GM12873 (cell line): ENCODE measurements at regions not wholly inside any gene's neighbourhood (a gene's known extent, or its start where the extent isn't known, plus 50 kb on each side); places are given as distances from the start of the nearest gene placed in this dataset.

Experiments used
- CTCF ChIP-seq: IDR thresholded peaks from 2 replicates; pipeline ENCODE4 v1.5.1; 2012; ENCODE audit warnings: low read depth, mild to moderate bottlenecking, moderate library complexity, low read length, control low read depth; ENCODE audit not compliant: insufficient read depth; ENCODE audit errors: missing control alignments

DNA sequence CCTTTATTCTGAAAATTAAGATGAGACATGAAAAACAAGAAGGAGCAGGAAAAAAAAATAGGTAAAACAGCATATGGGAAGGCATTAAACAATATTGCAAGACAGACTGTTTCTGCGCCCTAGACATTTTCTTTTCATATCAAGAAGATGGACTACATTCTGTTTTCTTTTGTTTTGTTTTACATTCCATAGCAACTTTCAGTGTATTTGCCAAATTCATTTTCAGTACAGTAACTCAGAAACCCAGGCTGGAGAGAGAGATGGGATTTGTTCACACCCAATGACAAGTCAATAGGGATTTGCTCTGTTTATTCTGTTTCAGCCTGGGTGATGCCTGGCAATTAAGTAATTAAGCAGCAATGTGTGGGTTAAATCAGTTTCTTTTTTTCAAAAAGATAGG lies 892.8 kb upstream of the DIAPH2 start:
- no peak for TF ChIP-seq CTCF

DNA sequence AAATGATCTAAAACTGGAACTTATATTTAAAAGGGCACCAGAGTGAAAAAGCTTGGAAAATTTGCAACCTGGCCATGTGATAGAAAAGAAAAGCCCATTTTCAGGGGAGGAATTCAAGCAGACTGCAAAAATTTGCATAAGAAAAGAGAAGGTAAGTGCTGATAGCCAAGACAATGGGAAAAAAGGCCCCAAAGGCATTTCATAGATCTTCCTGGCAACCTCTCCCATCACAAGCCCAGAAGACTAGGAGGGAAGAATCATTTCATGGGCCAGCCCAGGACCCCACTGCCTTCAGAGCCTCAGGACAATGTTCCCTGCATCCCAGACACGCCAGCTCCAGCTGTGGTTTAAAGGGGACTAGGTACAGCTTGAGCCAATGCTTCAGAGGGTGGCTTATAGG lies 887.3 kb upstream of the DIAPH2 start:
- no peak for TF ChIP-seq CTCF

DNA sequence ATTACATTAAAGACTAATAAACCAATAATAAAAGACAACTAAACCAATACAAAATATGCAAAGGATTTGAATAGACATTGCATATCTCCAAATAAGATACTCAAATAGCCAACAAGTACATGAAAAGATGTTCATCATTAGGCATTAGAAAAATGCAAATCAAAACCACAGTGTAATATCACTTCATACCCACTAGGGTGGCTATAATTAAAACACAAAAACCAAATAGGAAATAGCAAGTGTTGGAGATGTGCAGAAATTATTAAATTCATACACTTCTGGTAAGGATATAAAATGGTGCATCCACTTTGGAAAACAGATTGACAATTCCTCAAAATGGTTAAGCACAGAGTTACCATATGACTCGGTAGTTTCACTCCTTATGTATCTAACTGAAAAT lies 860.8 kb upstream of the DIAPH2 start:
- peak; percentile 16 for TF ChIP-seq CTCF

DNA sequence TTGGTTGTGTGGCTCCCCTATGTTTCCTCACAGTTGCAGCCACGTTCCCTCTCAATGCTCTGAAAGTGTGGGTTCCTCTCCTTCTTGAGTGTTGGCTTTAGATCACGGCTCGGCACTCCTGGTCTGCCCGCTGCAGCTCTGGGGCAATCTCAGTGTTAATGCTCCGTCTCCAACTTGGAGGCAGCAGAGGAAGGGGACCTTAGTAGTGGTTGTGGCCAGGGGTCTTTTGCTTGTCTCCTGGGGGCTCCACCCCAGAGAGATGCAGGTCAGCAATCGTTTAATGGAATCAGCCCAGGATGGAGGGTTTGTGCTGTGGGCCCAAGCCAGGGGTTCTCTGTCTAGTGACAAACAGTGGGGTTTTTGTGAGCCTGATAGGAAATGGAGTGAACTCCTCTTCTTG lies 849.4 kb upstream of the DIAPH2 start:
- TF ChIP-seq CTCF: no peak

DNA sequence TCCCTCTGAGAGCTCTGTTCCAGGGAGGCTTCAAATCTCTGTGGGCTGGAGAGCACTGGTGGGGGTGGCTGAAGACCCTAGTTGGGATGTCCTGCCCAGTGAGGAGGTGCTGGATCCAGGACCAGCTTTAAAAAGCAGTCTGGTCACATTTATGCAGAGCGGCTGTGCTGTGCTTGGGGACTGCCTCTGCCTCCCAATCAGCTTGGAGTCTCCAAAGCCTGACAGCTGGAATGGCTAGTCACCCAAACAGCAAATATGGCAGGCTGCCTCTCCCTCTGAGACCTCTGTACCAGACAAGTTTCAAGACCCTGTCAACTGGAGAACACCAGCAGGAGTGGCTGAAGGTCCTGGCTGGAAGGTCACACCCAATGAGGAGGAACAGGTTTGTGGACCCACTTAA lies 848.1 kb upstream of the DIAPH2 start:
- no peak for TF ChIP-seq CTCF

DNA sequence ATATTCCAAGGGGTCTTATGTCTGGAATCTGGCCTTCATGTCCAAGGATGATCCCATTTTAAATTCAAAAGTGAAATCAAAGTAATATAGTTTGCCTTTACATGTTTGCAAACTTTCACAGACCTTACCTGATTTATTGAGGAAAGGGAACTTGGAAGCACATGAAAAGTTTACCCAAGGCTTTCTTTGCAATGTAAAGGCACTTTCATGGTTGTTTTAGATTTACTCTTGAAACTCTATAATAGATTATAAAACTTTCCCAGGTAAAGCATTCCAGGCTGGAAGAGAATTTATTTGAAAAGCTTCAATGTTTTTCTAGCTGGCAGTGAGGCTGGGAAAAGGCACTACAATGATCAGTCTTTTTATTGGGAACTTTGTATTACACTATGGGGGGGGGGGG lies 842.8 kb upstream of the DIAPH2 start:
- TF ChIP-seq CTCF: no peak

DNA sequence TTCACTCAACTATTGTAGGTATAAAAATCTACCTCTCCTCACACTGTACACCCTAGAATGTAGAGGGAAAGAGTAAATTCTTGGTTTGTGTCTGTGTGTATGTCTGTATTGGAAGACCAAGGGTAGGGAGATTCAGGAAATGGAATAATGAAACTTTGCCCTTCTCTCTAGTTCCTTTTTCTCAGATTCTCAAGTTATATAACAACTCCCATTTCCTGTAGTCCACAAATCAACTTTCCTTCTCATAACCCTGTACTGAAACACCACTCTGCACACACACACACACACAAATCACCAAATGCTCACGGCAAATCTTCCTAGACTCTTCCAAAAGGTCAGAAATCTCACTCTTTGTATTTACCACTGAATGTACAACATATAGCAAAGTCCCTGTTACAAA lies 824.5 kb upstream of the DIAPH2 start:
- no peak for TF ChIP-seq CTCF

DNA sequence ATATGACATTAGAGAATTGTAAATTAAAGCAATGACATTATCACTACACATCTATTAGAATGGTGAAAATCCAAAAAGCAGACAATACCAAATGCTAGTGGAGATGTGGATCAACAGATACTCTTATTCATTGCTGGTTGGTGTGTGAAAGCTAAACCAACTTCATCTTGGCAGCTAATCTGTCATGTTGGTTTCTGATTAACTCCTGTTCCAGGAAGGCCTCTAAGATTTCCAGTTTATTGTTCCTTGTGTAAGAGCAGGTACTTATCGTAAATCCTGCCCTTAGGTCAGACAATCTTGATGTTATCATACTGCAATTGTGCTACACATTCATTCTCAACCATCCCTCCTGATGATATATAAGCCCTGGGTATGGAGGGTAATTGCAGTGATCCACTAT lies 809.0 kb upstream of the DIAPH2 start:
- no peak for TF ChIP-seq CTCF
